ENCODE measurements at regions not wholly inside any gene's neighbourhood (a gene's known extent, or its start where the extent isn't known, plus 50 kb on each side); places are given as distances from the start of the nearest gene placed in this dataset.

GRCh38 chr4:11535333-11535732 is 106.6 kb upstream of the HS3ST1 start:
- in situ Hi-C loops (cut with MboI; ENCODE audit: low sequenced_read_pairs, unreplicated experiment), result no loop called here

GRCh38 chr4:11534623-11535302 is 106.1 kb upstream of the HS3ST1 start:
- DNase-seq (ENCODE audit: low spot score), result no peak
- TF ChIP-seq CTCF (IDR thresholded peaks at IDR 0.05; ENCODE audit: borderline replicate concordance, control extremely low read depth, extremely low read depth, insufficient read depth, missing control alignments), result no peak
- in situ Hi-C loops (cut with MboI; ENCODE audit: low sequenced_read_pairs, unreplicated experiment), result no loop called here

More at GRCh38 chr4:11535333-11535732, 106.6 kb upstream of the HS3ST1 start:
- TF ChIP-seq CTCF (IDR thresholded peaks at IDR 0.05; ENCODE audit: borderline replicate concordance, control extremely low read depth, extremely low read depth, insufficient read depth, missing control alignments), result no peak
- DNase-seq (ENCODE audit: low spot score), result no peak

DNA sequence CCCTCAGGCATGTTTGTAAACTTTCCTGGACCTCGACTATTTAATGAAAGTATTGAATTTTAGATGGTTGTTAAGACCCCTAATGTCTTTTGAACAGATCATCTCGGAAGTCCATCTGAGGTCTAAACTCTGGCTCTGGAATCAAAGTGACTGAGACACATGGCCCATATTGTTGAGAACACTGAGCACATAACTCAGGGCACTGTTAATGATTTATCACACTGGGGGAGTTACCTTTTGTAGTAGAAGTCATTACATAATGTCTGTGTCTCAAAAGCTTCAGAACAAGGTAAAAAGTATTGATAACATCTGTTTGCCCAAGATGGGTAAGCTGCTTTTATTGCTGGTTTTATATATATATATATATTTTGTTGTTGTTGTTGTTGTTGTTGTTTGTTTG is 103.4 kb upstream of the HS3ST1 start:
- in situ Hi-C loops (cut with MboI; ENCODE audit: low sequenced_read_pairs, unreplicated experiment), result no loop called here
- TF ChIP-seq CTCF (IDR thresholded peaks at IDR 0.05; ENCODE audit: borderline replicate concordance, control extremely low read depth, extremely low read depth, insufficient read depth, missing control alignments), result no peak

DNA sequence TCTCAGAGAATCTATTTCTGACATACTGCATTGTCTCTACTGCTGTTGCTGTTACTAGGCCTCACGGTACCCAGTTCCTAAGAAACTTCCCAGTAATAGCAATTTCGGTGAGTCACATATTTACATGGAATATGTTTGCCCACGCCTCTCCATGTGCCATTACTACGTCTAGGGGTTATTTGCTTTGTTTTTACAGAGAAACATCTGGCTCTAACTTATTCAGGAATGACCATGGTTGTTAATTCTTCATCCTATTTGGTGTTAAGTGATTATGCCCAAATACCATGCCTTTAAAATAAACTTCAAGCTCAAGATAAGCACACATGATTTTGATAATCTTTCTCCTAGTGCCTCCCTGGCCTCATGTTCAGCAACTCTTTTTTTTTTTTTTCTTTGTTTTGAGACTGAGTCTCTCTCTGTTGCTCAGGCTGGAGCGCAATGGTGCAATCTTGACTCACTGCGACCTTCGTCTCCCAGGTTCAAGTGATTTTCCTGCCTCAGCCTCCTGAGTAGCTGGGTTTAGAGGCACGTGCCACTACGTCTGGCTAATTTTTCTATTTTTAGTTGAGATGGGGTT is 101.0 kb upstream of the HS3ST1 start:
- TF ChIP-seq CTCF (IDR thresholded peaks at IDR 0.05; ENCODE audit: borderline replicate concordance, control extremely low read depth, extremely low read depth, insufficient read depth, missing control alignments), result no peak
- in situ Hi-C loops (cut with MboI; ENCODE audit: low sequenced_read_pairs, unreplicated experiment), result no loop called here
- no peak for DNase-seq (ENCODE audit: low spot score)

More for the DNA sequence above, 103.4 kb upstream of the HS3ST1 start:
- DNase-seq (ENCODE audit: low spot score), result no peak

DNA sequence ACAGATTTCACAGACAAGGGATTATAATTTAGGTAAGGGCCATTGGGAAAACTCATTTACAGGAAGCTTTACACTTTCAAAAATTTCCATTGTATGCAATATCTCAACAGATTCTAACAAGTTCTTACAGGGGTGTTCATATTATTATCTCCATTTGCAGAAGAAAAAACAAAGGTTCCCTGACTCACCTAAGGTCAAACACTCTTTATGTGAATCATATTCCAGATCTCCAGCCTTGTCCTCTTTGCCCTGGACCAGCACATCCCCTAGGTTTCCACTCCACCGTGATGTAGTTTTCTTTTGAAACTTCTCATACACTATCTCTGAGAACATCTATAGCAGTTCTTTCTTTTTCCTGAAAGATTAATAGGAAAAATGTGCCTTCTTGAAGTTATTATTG is 96.4 kb upstream of the HS3ST1 start:
- TF ChIP-seq CTCF (IDR thresholded peaks at IDR 0.05; ENCODE audit: borderline replicate concordance, control extremely low read depth, extremely low read depth, insufficient read depth, missing control alignments), result no peak
- in situ Hi-C loops (cut with MboI; ENCODE audit: low sequenced_read_pairs, unreplicated experiment), result no loop called here
- DNase-seq (ENCODE audit: low spot score), result no peak

GRCh38 chr4:11518754-11519153 is 90.1 kb upstream of the HS3ST1 start:
- no peak for TF ChIP-seq CTCF (IDR thresholded peaks at IDR 0.05; ENCODE audit: borderline replicate concordance, control extremely low read depth, extremely low read depth, insufficient read depth, missing control alignments)
- no peak for DNase-seq (ENCODE audit: low spot score)
- in situ Hi-C loops (cut with MboI; ENCODE audit: low sequenced_read_pairs, unreplicated experiment), result no loop called here

Measured in GM13976 (cell line).